ENCODE measurements at regions not wholly inside any gene's neighbourhood (a gene's known extent, or its start where the extent isn't known, plus 50 kb on each side); places are given as distances from the start of the nearest gene placed in this dataset.

DNA sequence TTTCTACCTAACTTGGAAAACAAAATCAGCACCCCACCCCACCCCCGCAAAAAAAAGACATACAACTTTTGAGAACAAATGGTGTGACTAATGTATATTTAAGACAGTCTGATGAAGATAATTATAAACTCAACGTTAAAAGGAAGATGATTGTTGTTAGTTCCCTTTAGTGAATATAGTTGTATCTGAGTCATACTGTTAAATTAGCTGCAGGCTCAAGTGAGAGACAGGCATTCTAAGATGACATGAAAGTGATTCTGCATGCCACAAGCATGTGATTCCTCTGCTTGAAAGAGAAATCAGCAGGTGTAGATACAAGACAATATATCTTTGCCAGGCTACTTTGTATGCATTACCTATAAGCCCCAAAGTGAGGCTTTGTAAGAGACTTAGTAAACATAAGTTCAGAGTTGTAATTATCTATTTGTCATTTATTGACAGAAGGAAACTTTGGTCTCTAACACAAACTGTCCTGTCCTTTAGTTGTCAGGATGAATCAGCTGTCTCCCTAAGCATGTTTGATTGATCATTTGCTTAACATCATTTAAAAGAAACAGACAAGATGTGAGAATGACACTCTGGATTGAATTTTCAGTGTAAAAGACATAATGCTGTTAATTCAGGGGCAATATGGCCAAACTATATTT lies 319.4 kb upstream of the HTR2A start:
- TF ChIP-seq, protein P1, sequence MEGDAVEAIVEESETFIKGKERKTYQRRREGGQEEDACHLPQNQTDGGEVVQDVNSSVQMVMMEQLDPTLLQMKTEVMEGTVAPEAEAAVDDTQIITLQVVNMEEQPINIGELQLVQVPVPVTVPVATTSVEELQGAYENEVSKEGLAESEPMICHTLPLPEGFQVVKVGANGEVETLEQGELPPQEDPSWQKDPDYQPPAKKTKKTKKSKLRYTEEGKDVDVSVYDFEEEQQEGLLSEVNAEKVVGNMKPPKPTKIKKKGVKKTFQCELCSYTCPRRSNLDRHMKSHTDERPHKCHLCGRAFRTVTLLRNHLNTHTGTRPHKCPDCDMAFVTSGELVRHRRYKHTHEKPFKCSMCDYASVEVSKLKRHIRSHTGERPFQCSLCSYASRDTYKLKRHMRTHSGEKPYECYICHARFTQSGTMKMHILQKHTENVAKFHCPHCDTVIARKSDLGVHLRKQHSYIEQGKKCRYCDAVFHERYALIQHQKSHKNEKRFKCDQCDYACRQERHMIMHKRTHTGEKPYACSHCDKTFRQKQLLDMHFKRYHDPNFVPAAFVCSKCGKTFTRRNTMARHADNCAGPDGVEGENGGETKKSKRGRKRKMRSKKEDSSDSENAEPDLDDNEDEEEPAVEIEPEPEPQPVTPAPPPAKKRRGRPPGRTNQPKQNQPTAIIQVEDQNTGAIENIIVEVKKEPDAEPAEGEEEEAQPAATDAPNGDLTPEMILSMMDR (IDR thresholded peaks at IDR 0.05) = no peak

- TF ChIP-seq, protein P1 (IDR thresholded peaks at IDR 0.05) = no peak
Measured at GRCh38 chr13:47215736-47216135, 318.9 kb upstream of the HTR2A start.

GRCh38 chr13:47213047-47213446 lies 316.2 kb upstream of the HTR2A start:
- TF ChIP-seq, protein P1 (IDR thresholded peaks at IDR 0.05) = no peak

DNA sequence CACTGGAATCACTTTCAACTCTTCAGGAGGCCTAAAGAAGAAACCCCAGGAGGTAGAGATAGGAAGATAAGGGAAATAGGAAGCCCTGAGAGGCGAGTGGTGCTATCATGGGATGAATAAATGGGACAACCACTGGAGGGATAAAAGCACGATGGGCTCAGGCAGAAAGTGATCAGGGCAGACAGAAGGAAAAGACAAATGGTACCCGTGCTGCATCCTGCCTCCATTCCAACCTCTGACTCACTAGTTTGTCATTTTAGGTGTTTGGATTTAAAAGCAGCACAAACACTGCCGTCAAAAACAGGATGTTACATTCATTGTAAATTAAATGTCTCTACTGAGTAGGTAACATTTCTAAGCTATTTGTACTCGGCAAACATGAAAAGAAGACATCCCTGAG lies 314.3 kb upstream of the HTR2A start:
- TF ChIP-seq, protein P1 (IDR thresholded peaks at IDR 0.05) = no peak

- TF ChIP-seq, protein P1 (IDR thresholded peaks at IDR 0.05) = no peak
Measured at GRCh38 chr13:47206111-47206510, 309.3 kb upstream of the HTR2A start.

DNA sequence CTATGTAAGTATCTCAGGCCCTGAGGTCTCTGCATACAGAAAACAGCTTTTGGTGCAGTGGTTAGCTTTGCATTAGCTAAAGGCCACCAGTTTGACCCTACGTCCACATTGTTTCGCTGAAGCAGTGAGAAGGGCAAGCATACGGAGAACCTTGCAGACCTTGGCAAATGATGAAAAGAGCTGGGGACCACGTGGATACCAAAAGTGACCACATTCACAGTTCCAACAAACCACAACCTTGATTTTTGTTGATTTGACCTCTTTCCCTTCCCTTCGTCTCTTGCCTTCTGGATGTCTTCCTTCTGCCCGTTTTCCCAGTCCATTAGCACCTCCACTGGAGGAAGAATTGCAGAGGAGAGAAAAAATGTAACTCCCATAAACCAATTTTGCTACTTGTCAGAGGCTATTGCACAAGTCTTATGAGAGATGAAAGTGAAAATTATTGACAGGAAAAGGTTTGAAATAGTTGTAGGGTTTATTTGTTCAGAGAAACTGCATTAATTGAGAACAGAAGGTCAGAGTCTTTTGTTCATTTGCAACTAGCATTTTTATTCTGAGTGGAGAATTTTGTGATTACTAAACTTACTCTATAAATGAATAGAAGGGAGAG lies 293.9 kb upstream of the HTR2A start:
- TF ChIP-seq, protein P1 (IDR thresholded peaks at IDR 0.05) = no peak

GRCh38 chr13:47188802-47189201 lies 291.9 kb upstream of the HTR2A start:
- TF ChIP-seq, protein P1 (IDR thresholded peaks at IDR 0.05) = no peak
